ENCODE measurements at regions not wholly inside any gene's neighbourhood (a gene's known extent, or its start where the extent isn't known, plus 50 kb on each side); places are given as distances from the start of the nearest gene placed in this dataset.

DNA sequence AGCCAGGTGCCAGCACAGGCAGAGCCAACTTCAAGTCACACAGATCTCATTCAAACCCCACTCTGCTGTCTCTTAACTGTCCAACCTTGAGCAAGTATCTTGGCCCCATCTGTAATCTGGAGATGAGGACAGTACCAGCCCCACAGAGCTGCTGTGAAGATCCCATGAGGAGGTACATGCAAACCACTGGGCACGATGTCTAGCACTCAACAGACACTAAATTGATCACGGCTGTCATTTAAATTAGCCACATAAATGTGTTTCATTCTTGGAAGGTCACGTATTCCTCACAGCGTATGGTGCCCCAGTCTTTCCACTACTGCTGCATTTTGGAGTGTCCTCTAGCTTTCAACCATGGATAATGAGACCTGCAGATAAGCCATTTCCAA, 167.6 kb upstream of the ID2 start:
- no peak for DNase-seq (ENCODE audit: low read depth in 3 of 3)

GRCh38 chr2:8514796-8515758, 166.8 kb upstream of the ID2 start:
- peak; percentile 35 to 64 (median 42) for DNase-seq (ENCODE audit: low read depth in 3 of 3)

GRCh38 chr2:8515864-8516533, 165.9 kb upstream of the ID2 start:
- DNase-seq (ENCODE audit: low read depth in 3 of 3) = no peak

DNA sequence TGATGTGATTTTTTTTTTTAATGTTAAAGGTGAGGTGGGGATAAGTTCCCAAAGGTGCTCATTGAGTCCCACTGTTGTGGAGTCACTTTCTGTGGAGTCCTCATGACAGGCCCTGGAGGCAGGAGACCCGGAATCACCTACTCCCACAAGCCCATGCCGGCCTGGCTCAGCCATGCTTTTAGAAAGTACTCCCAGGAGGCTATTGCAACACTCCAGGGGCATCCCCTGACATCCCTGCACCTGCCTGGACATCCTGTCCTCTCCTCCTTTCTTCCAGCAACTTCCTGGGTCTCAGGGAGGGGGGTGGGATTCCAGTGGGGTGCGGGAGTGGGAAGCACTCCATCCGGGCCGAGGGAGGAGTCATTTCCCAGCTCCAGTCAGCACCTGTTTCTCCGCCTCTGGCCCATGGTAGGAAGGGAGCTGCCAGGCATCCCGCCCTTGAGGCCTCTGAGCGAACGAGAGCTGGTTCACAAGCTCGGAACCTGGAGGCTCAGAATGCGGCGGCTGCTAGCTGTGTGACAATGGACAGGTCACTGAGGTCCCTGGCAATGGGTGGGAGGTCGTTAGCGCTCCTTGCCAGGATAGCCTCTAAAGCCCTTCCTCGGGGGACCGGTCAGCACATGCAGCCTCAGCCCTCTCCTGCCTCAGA, 163.9 kb upstream of the ID2 start:
- no peak for DNase-seq (ENCODE audit: low read depth in 3 of 3)

DNA sequence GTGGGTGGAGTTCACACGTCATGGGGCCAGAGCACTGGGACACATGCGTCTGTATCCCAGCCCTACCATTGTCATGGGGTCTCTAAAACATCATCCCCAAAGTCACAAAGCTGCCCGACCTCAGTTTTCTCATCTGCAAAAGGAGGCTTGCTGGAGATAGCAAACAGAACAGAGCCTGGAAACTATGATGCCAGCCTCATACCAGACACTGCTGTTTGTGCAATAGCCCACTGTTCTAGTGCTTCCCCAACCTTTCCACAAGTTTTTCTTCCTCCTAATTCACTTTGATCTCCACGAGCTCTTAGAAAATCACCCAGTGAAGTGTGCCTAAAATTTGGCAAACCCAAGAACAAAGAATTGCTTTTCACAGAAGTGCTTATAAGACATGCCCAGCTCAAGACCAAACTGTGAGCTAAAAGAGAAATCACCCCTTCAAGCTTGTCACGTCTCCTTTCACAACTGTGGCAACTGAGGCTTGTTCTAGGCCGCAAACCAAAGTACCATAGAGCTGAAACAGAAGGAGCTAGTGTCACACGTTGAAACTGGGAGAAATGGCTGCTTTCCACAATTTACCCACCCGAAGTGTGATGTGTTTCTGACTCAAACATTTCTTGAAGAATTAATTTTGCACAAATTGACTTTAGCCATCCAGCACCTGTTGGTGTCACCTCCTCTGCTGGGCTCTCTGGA, 162.7 kb upstream of the ID2 start:
- DNase-seq (ENCODE audit: low read depth in 3 of 3) = no peak

- no peak for DNase-seq (ENCODE audit: low read depth in 3 of 3)
Observed at GRCh38 chr2:8520791-8521344, 161.0 kb upstream of the ID2 start.

DNA sequence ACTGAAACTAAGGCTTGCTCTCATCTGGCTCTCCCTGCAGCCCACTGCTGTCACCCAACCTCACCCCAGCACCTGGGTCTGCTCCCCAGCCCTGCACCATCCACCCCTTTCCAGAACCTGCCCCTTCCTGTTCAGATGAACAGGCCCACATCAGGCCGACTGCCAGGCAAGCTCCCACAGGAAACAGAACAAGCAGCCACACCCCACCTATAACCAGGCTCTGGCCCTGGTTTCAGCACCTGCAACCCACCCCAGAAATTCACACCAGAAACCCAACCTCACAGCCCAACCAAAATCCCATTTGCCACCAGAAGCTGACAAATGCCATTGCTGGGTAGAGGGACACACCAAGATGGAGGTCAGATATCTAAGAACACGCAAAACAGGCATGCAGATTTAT, 159.2 kb upstream of the ID2 start:
- no peak for DNase-seq (ENCODE audit: low read depth in 3 of 3)

- DNase-seq (ENCODE audit: low read depth in 3 of 3) = no peak
Observed at GRCh38 chr2:8524388-8524787, 157.5 kb upstream of the ID2 start.

- no peak for DNase-seq (ENCODE audit: low read depth in 3 of 3)
Observed at GRCh38 chr2:8524823-8525222, 157.0 kb upstream of the ID2 start.

GRCh38 chr2:8525236-8525581, 156.6 kb upstream of the ID2 start:
- no peak for DNase-seq (ENCODE audit: low read depth in 3 of 3)

- no peak for DNase-seq (ENCODE audit: low read depth in 3 of 3)
Observed at GRCh38 chr2:8525582-8526402, 156.1 kb upstream of the ID2 start.

DNA sequence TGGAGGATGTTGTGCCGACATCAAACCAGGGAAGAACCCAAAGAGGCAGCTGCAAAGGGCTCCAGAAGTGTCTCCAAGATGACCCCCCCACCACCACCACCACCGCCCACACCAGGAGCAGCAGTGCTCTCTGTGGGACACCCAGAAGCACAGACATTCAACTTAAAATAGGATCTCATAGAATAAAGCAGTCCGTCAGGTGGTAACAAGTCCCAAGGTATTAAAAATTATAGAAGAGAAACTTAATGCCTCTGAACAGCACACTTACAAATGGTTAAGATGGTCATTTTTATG, 155.5 kb upstream of the ID2 start:
- no peak for DNase-seq (ENCODE audit: low read depth in 3 of 3)

DNA sequence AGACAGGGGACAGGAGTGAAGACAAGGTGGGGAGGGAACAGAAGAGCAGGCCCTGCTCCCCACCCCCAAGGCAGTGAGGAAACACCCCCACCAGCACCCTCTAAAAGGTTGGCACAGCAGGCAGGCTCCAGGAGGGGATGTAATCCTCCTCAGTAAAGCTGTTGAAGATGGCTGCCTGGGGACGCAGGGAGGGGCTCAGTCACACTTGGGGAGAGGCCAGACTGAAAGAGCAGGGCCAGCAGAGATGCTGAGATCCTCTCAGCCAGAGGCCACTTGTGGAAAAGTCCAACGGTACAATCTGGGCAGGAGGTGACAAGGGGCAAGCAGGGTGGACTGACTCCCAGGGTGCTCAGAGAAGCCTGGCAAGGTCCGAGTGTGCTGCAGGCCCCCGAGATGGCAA, 154.8 kb upstream of the ID2 start:
- no peak for DNase-seq (ENCODE audit: low read depth in 3 of 3)

- no peak for DNase-seq (ENCODE audit: low read depth in 3 of 3)
Observed at GRCh38 chr2:8527676-8528075, 154.2 kb upstream of the ID2 start.

DNA sequence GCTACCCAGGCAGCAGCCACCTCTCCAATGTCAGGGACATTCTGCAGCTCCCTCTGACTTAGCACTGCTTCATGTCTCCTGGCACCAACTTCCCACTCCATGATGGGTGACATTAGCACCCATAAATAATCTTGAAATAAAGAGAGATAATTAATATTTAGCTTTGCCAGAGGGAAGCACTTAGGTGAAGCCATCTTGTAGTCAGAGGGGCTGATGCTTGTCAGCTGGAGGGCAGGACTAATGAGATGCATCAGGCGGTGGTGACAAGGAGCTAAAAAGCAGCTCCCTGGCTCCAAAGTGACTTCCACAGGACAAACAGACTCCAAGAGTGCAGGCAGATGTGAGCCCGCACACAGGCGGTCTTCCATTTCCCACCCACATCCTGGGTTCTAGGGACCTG, 153.0 kb upstream of the ID2 start:
- DNase-seq (ENCODE audit: low read depth in 3 of 3) = no peak

GRCh38 chr2:8529706-8530277, 152.1 kb upstream of the ID2 start:
- no peak for DNase-seq (ENCODE audit: low read depth in 3 of 3)

DNA sequence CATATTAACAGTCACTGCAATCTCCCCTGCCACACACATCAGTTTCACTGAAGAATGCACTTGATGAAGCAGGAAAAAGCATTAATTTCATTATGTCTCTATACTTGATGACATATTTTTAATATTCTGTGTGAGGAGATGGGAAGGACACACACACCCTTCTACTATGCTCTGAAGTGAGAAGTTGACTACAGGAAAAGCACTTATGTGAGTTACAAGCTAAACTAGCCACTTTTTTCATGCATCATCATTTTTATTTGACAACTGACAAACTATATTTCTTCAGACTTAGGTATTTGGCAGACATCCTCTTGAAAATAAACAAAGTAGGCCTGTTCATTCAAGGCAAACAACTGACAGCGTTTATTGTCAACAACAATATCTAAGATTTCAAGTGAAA, 150.4 kb upstream of the ID2 start:
- DNase-seq (ENCODE audit: low read depth in 3 of 3) = no peak

- no peak for DNase-seq (ENCODE audit: low read depth in 3 of 3)
Observed at GRCh38 chr2:8532438-8532837, 149.4 kb upstream of the ID2 start.

- no peak for DNase-seq (ENCODE audit: low read depth in 3 of 3)
Observed at GRCh38 chr2:8533923-8534322, 147.9 kb upstream of the ID2 start.

GRCh38 chr2:8534386-8534728, 147.5 kb upstream of the ID2 start:
- DNase-seq (ENCODE audit: low read depth in 3 of 3) = no peak
